Tibial artery (tissue), 4 donors: ENCODE measurements at regions not wholly inside any gene's neighbourhood (a gene's known extent, or its start where the extent isn't known, plus 50 kb on each side); places are given as distances from the start of the nearest gene placed in this dataset.

ENCODE experiments used
- DNase-seq, 2 donors: peaks; one replicate each; pipeline ENCODE4 v3.0.0-alpha.2; 2019
- H3K27ac ChIP-seq, 2 donors: fragments of 200-600 bp; sonication (generic) in 1 of 2; 1 replicate in 1 of 2; 2 replicates in 1 of 2; pipeline ENCODE4 v1.5.1; 2018 to 2019; ENCODE audit warnings: mild to moderate bottlenecking in 1 of 2
- H3K27me3 ChIP-seq, 2 donors: fragments of 200-600 bp; sonication (generic) in 1 of 2; one replicate each; pipeline versions ENCODE4 v1.5.1 to v1.6.0; 2016 to 2019
- H3K36me3 ChIP-seq, 3 donors: fragments of 200-600 bp; sonication (generic) in 2 of 3; one replicate each; pipeline ENCODE4 v1.5.1; 2016 to 2019; ENCODE audit warnings: mild to moderate bottlenecking in 2 of 3
- H3K4me1 ChIP-seq, 4 donors: fragments of 200-600 bp; sonication (generic) in 2 of 4; 1 replicate in 3 of 4; 2 replicates in 1 of 4; pipeline ENCODE4 v1.5.1; 2016 to 2019
- H3K4me3 ChIP-seq, 2 donors: fragments of 200-600 bp; sonication (generic) in 1 of 2; 1 replicate in 1 of 2; 2 replicates in 1 of 2; pipeline ENCODE4 v1.5.1; 2018 to 2019; ENCODE audit warnings: mild to moderate bottlenecking in 2 of 2
- H3K9me3 ChIP-seq, 3 donors: fragments of 200-600 bp; sonication (generic) in 1 of 3; one replicate each; pipeline ENCODE4 v1.5.1; 2016 to 2019
- intact Hi-C: fragments of 100-400 bp; cut with DNase I; formaldehyde crosslinking; loops from one replicate; pipeline ENCODE4 v1.15.0; 2023; ENCODE audit warnings: low total_unique reads
- TF ChIP-seq, protein P1 (sequence below), 2 experiments: fragments of 200-600 bp in 1 of 2; fragments of 450-650 bp in 1 of 2; IDR thresholded peaks; one replicate each; pipeline ENCODE4 v1.5.1; 2017 to 2019; ENCODE audit warnings: antibody characterized with exemption in 2 of 2, mild to moderate bottlenecking in 1 of 2, moderate library complexity in 1 of 2

DNA sequence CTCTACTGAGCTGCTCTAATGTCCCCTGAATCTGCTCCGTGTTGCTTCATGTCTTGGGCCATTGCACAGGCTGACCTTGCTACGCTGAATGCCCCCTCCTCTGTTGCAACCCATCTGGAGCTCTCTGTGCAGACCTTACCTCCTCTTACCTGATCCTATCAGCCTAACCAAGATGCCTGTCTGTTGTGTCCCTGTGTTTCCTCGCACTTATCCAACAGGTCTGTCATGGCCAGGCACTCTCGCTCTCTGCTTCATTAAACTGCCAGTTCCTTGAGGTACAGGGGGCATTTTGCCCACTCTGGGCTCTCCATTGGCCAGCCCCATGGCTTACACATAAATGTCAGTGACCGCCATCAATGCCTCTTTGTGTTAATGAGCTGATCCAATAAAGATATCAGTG lies 277.7 kb upstream of the TSHZ3 start:
- TF ChIP-seq, protein P1, sequence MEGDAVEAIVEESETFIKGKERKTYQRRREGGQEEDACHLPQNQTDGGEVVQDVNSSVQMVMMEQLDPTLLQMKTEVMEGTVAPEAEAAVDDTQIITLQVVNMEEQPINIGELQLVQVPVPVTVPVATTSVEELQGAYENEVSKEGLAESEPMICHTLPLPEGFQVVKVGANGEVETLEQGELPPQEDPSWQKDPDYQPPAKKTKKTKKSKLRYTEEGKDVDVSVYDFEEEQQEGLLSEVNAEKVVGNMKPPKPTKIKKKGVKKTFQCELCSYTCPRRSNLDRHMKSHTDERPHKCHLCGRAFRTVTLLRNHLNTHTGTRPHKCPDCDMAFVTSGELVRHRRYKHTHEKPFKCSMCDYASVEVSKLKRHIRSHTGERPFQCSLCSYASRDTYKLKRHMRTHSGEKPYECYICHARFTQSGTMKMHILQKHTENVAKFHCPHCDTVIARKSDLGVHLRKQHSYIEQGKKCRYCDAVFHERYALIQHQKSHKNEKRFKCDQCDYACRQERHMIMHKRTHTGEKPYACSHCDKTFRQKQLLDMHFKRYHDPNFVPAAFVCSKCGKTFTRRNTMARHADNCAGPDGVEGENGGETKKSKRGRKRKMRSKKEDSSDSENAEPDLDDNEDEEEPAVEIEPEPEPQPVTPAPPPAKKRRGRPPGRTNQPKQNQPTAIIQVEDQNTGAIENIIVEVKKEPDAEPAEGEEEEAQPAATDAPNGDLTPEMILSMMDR (IDR thresholded peaks at IDR 0.05), result no peak
- H3K4me3 ChIP-seq, result no peak overlapping the region
- H3K27me3 ChIP-seq, result no peaks in the 10 kb centered on the region
- intact Hi-C loops, result no loop called here
- no peaks in the 10 kb centered on the region for H3K36me3 ChIP-seq
- H3K9me3 ChIP-seq, result no peaks in the 10 kb centered on the region
- no peak for DNase-seq
- no peak overlapping the region for H3K27ac ChIP-seq
- H3K4me1 ChIP-seq, result no peaks in the 10 kb centered on the region

DNA sequence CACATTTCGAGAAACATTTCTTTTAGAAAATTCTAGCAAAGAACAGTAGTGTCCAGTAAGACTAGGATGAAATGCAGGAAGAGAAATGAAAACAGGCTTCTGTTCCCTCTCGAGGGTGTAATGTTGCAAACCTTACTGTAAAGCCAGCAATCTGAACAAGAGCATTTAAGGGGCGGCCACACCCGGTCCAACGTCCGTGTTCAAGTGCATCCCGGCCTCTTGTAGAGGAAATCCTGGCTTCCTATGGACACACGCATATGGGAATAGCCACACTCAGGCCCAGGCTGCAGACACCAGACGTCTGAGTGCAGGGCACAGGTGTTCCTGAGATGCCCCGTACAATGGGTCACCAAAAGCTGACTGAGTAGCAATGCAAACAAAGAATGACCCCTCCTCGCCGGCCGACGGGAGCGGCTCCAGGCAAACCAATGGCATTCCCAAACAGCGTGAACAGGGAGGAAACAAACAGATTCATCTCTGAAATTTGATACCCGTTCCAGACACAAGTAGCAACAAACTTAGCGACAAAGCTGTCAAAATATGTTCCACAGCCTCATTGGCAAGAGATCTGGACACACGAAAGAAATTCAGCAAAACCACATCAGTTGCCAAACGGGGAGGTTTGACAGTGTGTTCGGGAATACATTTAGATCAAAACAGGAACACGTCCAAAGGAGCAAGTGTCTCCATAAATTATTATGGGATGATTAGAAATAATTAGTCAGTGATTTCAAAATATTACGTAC lies 278.6 kb upstream of the TSHZ3 start:
- H3K9me3 ChIP-seq, result no peaks in the 10 kb centered on the region
- H3K36me3 ChIP-seq, result no peaks in the 10 kb centered on the region
- no peak for DNase-seq
- intact Hi-C loops, result no loop called here
- no peak overlapping the region for H3K27ac ChIP-seq
- no peak overlapping the region for H3K4me3 ChIP-seq
- TF ChIP-seq, protein P1 (IDR thresholded peaks at IDR 0.05), result no peak
- H3K27me3 ChIP-seq, result no peaks in the 10 kb centered on the region
- no peaks in the 10 kb centered on the region for H3K4me1 ChIP-seq

DNA sequence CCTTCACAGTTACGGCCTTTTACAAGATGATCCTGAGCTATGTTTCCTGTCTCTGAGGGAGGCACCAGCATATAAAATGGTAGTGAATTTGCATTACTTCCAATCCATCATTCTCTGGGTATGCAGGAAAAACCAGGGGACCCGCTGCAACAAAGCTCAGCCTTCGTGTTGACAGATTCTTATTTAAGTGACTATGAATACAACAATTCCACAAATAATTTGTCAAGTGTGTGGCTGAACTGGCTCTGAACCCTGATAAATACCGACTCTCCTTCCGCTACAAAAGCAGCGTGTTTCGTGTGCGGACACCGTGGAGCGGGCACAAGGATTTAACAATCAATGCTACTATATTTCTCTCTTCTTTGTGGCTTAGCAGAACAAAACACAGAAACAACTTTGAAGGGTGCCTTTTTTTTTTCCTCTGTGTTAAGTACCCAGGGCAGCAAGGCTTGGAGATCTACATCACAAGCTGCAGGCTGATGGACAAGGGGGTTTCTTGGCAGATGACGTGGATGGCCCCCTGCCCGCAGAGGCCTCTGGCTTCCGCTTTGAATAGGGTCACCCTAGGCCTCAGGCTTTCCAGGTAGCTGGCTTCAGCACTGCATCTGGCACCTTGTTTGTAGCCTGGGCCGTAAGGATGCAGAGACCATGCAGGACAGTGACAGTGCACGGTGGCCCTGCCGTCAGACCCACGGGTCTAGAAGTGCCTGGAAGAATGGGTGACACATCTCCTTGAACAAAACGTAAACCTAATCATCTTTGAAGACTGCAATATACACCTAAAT lies 280.5 kb upstream of the TSHZ3 start:
- H3K4me3 ChIP-seq, result no peak overlapping the region
- no peak overlapping the region for H3K27ac ChIP-seq
- H3K36me3 ChIP-seq, result no peaks in the 10 kb centered on the region
- no peaks in the 10 kb centered on the region for H3K9me3 ChIP-seq
- no peak for DNase-seq
- no peaks in the 10 kb centered on the region for H3K4me1 ChIP-seq
- H3K27me3 ChIP-seq, result no peaks in the 10 kb centered on the region
- intact Hi-C loops, result no loop called here
- TF ChIP-seq, protein P1 (IDR thresholded peaks at IDR 0.05), result no peak

DNA sequence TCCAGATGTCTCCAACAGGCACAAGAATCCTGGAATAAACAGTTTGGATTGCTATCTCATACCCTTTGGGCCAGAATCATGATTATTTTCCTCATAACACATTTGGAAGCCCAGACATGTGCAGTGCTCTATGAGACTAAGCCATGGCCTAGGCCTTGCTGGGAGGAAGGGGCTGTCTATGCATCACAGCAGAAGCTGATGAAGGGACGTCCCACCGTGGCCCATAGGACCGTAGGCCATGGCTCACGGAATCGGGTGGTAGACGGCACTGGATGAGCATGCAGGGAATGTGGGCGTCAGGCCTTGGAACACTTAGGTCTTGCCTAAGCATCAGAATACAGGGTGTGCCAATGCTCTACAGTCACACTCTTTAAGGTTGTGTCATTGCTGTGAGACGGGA lies 283.8 kb upstream of the TSHZ3 start:
- H3K27ac ChIP-seq, result no peak overlapping the region
- H3K9me3 ChIP-seq, result no peaks in the 10 kb centered on the region
- no peaks in the 10 kb centered on the region for H3K36me3 ChIP-seq
- DNase-seq, result no peak
- H3K27me3 ChIP-seq, result no peaks in the 10 kb centered on the region
- TF ChIP-seq, protein P1 (IDR thresholded peaks at IDR 0.05), result no peak
- intact Hi-C loops, result no loop called here
- no peak overlapping the region for H3K4me3 ChIP-seq
- H3K4me1 ChIP-seq, result no peaks in the 10 kb centered on the region

DNA sequence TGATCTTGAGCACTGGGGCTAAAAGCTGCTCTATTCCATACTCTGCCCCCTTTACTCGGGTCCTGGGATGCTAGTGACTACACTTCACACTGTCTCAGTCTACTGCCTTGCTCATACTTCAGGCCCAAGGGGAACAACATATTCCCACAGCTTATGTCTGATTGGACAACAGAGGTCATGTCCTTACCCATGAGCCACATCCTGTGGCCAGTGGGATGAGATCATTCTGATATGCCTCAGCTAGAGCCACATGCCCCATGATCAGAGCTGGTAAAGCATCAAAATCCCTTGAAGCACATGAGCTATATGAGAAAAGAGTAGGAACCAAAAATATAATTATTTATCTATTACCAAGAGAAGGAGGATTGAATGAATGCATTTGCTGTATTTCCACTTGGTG lies 290.1 kb upstream of the TSHZ3 start:
- DNase-seq, result no peak
- H3K9me3 ChIP-seq, result no peaks in the 10 kb centered on the region
- H3K36me3 ChIP-seq, result no peaks in the 10 kb centered on the region
- TF ChIP-seq, protein P1 (IDR thresholded peaks at IDR 0.05), result no peak
- no peak overlapping the region for H3K4me3 ChIP-seq
- no peak overlapping the region for H3K27ac ChIP-seq
- intact Hi-C loops, result no loop called here
- no peaks in the 10 kb centered on the region for H3K4me1 ChIP-seq
- H3K27me3 ChIP-seq, result no peaks in the 10 kb centered on the region
